ENCODE measurements at regions not wholly inside any gene's neighbourhood (a gene's known extent, or its start where the extent isn't known, plus 50 kb on each side); places are given as distances from the start of the nearest gene placed in this dataset.

DNA sequence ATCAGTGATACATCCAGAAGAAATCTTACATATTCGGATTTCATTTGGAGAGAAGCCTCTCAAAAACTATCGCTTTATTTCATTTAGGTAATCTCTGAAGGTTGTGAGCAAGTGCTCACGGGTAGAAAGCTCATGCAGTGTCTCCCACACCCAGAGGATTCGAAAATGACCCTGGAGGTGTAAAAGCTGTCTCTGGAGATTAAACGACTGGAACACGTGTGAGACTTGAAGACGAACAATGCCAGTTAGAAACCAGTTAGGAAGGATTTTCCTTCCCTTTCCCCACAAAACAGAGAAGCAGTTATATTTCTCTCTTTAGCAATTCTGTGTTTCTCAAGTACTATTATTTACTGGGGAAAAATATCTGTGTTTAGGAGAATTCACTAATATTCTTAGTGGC is 92.5 kb upstream of the CD55 start:
- H3K4me3 ChIP-seq (ENCODE audit: low read depth, low read length) = no peak overlapping the region
- DNase-seq (ENCODE audit: low read depth) = no peak
- TF ChIP-seq, protein P1, sequence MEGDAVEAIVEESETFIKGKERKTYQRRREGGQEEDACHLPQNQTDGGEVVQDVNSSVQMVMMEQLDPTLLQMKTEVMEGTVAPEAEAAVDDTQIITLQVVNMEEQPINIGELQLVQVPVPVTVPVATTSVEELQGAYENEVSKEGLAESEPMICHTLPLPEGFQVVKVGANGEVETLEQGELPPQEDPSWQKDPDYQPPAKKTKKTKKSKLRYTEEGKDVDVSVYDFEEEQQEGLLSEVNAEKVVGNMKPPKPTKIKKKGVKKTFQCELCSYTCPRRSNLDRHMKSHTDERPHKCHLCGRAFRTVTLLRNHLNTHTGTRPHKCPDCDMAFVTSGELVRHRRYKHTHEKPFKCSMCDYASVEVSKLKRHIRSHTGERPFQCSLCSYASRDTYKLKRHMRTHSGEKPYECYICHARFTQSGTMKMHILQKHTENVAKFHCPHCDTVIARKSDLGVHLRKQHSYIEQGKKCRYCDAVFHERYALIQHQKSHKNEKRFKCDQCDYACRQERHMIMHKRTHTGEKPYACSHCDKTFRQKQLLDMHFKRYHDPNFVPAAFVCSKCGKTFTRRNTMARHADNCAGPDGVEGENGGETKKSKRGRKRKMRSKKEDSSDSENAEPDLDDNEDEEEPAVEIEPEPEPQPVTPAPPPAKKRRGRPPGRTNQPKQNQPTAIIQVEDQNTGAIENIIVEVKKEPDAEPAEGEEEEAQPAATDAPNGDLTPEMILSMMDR (IDR thresholded peaks at IDR 0.05; ENCODE audit: insufficient read depth, low read depth, low read length, missing control alignments) = no peak

GRCh38 chr1:207230441-207230840 is 91.0 kb upstream of the CD55 start:
- TF ChIP-seq, protein P1 (IDR thresholded peaks at IDR 0.05; ENCODE audit: insufficient read depth, low read depth, low read length, missing control alignments) = no peak
- DNase-seq (ENCODE audit: low read depth) = no peak
- no peak overlapping the region for H3K4me3 ChIP-seq (ENCODE audit: low read depth, low read length)

GRCh38 chr1:207234690-207235089 is 86.8 kb upstream of the CD55 start:
- no peak overlapping the region for H3K4me3 ChIP-seq (ENCODE audit: low read depth, low read length)
- TF ChIP-seq, protein P1 (IDR thresholded peaks at IDR 0.05; ENCODE audit: insufficient read depth, low read depth, low read length, missing control alignments) = no peak
- DNase-seq (ENCODE audit: low read depth) = no peak

- TF ChIP-seq, protein P1 (IDR thresholded peaks at IDR 0.05; ENCODE audit: insufficient read depth, low read depth, low read length, missing control alignments) = no peak
- no peak overlapping the region for H3K4me3 ChIP-seq (ENCODE audit: low read depth, low read length)
- no peak for DNase-seq (ENCODE audit: low read depth)
Observed at GRCh38 chr1:207239874-207240273, 81.6 kb upstream of the CD55 start.

DNA sequence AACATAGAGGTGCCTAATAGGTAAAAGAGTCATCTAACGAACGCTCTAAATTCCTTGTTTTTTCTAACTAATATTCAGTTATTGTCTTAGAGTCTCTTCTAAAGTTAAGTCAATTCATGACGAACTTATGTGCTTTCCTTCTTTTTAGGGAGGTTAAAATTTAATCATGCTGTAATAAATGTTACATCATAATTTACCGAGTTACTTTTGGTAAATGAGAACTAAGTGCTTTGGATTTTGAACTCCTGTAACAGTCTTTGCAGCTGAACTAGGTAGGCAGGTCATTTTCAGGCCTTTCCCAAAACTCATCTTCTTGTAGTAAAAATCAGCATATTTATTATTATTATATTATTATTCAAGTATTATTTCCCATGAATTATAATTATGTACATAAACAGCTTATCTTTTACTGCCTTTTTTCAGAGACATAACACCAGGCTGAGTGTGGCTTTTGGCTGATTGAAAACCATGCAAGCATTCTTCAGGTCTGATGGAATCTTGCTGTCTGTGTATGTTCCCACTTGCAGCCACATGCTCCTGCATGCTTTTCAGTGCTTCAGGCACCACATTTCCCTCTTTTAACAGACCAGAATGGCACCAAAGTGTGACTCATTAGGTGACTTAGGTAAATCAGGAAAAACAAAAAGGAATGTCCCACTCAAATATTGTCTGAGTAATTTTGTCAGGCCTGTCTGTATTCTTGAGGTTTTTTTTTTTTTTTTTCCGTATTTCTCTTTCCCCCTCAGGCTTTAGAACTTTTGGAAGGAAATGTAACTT is 81.0 kb upstream of the CD55 start:
- H3K4me3 ChIP-seq (ENCODE audit: low read depth, low read length) = no peak overlapping the region
- no peak for DNase-seq (ENCODE audit: low read depth)
- TF ChIP-seq, protein P1 (IDR thresholded peaks at IDR 0.05; ENCODE audit: insufficient read depth, low read depth, low read length, missing control alignments) = no peak

DNA sequence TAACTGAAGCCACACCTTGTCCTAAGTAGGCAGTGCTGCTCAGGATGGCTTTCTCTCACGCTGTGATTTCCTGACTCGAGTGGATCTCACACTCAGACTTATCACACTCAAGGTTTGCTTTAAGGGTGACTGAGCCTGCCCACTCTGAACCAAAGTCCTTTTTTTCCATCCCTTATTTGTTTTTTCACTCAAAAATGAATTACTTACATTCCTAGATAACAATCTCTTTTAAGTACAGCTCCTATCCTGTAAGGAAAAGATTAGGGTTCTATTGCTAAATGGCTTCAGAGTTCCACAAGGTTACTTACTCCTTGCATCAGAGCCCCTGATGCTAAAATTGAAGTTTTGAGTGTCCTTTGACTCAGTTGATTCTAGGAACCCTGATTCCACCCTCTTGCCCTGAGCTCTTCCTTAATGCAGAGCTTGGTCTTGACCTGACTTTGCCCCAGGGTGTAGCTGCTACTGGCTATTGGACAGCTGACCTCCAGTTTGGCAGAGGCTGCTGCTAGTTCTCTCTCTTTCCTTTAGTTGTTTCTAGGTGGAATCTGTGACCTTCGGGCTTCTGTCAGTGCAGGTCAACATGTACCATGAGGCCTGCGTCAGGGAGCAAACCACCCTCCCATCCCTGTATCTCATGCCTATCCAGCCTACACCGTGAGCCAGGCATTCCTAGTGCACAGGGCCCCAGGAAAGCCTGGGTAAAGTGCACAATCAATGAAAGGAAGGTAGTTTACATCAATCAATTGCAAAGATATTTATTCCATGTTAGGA is 80.1 kb upstream of the CD55 start:
- no peak for DNase-seq (ENCODE audit: low read depth)
- H3K4me3 ChIP-seq (ENCODE audit: low read depth, low read length) = no peak overlapping the region
- TF ChIP-seq, protein P1 (IDR thresholded peaks at IDR 0.05; ENCODE audit: insufficient read depth, low read depth, low read length, missing control alignments) = no peak

Data from GM12865 (cell line).